HG03558 (cell line): ENCODE measurements at regions not wholly inside any gene's neighbourhood (a gene's known extent, or its start where the extent isn't known, plus 50 kb on each side); places are given as distances from the start of the nearest gene placed in this dataset.
"Not testable (repeated sequence)": the region's sequence is repeated elsewhere in the genome, so short reads cannot be mapped to it uniquely, and the experiment has no call there.

Experiments
- ATAC-seq: cut with Tn5 transposase; IDR thresholded peaks from one replicate; pipeline ENCODE4 v1.9.1; 2021; ENCODE audit warnings: moderate number of reproducible peaks; ENCODE audit not compliant: unreplicated experiment; ENCODE audit errors: extremely low read depth

DNA sequence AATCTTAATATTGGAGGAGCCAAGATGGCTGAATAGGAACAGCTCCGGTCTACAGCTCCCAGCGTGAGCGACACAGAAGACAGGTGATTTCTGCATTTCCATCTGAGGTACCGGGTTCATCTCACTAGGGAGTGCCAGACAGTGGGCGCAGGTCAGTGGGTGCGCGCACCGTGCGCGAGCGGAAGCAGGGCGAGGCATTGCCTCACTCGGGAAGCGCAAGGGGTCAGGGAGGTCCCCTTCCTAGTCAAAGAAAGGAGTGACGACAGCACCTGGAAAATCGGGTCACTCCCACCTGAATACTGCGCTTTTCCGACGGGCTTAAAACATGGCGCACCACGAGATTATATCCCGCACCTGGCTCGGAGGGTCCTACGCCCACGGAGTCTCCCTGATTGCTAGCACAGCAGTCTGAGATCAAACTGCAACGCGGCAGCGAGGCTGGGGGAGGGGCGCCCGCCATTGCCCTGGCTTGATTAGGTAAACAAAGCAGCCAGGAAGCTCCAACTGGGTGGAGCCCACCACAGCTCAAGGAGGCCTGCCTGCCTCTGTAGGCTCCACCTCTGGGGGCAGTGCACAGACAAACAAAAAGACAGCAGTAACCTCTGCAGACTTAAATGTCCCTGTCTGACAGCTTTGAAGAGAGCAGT, 383.9 kb upstream of the CDIN1 start:
- ATAC-seq, result not testable (repeated sequence)

DNA sequence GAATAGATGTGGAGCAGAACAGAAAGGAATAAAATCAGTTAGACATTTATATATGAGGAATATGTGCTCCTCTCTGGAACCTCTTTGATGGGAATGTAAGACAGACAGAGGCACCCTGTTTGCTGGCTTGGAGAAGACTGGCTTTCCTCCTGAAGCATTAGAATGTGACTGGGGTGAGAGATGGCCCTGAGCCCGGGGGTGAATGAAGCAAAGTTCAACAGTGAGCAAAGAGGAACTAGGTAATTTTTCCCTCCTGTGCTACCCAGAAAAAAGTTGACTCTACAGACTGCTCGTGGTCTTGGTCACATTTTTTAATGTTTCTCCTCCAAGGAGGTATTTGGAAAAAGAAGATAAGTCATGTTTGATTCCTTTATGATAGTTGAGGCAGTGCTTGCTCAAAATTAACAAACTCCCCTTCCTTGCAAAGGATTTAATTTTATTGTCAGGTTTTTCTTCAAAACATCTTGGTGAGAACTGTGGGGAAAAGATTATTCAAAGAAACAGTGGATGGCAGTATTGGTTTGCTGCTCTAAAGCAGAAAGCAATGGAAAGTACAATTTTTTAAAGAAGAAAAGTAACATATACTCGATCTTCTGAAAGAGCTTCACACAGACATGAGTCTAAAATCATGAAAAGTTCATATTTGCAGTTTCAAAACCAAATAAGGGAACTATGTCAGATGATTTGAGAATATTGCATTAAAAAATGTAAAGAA, 370.4 kb upstream of the CDIN1 start:
- ATAC-seq, result no peak

- no peak for ATAC-seq
These were observed 369.0 kb upstream of the CDIN1 start for GRCh38 chr15:36210426-36210825.

- no peak for ATAC-seq
These were observed 361.1 kb upstream of the CDIN1 start for GRCh38 chr15:36218322-36218721.

DNA sequence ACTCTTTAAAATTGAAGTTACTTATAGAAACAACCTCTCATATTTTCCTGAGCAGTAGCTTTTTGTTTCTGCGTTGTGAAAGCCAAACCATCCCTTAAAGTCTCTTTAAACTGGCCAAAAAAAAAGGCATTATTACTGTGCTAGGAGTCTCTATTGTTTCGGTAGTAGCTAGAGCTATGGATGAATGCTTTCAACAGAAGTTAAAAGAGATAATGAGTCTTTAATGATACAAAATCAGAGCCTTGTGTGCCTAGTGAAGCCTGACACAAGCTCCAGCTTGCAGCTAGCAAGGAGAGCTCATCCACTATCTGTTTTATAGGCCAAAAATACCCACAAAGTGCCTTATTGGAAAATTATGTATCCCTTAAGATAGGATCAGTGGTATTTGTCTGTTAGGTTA, 360.4 kb upstream of the CDIN1 start:
- ATAC-seq, result no peak

DNA sequence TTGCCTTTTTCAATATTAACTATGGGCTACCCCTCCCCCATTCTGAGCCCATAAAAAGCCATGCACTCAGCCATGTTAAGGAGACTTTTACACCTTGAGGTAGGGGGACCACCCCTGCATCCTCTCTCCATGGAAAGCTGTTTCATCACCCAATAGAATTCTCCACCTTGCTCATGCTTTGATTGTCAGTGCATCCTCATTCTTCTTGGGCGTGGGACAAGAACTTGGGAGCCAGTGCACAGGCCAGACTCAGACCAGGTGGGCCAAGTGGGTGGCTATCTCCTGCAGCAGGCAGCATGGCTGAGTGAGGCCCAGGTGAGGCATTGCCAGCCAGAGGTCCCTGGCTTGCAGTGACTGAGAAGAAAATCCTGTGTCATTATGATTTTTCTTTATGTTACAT, 357.4 kb upstream of the CDIN1 start:
- ATAC-seq, result no peak

GRCh38 chr15:36230776-36231175, 348.6 kb upstream of the CDIN1 start:
- ATAC-seq, result no peak

GRCh38 chr15:36232491-36232890, 346.9 kb upstream of the CDIN1 start:
- ATAC-seq, result no peak

DNA sequence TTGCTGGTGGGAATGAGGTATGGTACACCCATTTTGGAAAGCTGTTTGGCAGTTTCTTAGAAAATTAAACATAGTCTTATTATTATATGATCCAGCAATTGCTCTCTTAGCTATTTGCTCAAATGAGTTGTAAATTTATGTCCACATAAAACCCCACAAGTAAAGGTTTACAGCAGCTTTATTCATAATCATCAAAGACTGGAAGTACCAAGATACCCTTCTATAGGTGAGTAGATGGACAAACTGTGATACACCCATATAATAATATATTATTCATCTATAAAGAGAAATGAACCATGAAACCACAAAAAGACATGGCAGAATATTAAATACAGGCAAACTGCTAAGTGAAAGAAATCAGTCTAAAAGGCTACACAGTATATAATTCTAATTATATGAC, 344.7 kb upstream of the CDIN1 start:
- no peak for ATAC-seq

GRCh38 chr15:36235173-36235572, 344.3 kb upstream of the CDIN1 start:
- ATAC-seq, result no peak

GRCh38 chr15:36239509-36239908, 339.9 kb upstream of the CDIN1 start:
- no peak for ATAC-seq

DNA sequence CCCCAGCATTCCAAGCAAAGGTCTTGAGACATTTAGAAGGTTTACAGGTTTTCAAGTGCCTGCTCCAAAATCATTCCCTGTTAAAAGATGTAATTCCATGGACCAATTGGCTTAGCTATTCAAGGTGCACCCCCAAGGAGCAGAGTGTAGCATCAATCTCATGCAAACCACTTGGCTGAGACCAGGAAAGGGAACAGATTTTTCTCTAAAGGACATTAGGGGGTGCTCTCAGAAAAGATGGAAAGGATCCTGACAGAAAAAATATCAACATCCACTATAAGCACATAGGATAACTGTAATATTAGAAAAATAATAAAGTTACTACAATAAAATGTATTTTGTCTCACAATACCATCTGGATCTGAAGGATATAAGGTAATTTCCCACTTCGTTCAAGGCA, 328.0 kb upstream of the CDIN1 start:
- ATAC-seq, result no peak

DNA sequence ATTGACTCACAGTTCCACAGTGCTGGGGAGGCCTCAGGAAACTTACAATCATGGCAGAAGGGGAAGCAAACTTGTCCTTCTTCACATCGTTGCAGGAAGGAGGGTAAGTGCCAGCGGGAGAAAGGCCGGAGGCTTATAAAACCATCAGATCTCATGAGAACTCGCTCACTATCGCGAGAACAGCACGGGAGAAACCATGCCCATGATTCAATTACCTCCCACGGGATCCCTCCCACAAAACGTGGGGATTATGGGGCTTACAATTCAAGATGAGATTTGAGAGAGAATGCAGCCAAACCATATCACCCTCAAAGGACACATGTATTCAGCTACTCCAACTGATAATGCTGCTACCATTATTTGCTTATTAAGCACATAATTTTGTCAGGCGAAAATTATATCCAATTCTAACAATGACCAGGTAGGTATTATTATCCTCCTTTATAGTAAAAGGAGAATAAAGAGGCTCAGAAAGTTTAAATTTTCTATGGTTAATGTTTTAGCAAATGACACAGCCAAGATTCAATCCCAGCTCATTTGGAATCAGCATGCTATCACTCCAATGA, 327.2 kb upstream of the CDIN1 start:
- ATAC-seq, result no peak

DNA sequence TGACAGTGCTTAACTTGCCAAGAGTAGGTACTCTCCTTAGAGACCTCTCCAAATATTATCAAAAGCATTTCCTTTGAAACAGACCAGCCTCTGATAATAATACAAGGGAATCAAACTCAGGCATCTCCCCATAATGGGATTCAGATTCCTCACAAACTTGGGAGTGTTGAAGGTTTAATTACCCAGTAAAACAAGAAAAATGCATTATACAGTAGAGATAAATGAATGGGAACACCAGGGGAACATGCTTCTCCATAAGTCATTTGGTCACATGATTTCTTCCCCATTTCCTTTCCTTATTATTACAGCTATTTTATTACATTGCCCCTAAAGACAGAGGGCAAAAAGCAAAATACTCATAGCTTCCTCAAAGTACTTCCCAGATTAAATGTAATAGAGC, 325.0 kb upstream of the CDIN1 start:
- ATAC-seq, result no peak

GRCh38 chr15:36256404-36256807, 323.0 kb upstream of the CDIN1 start:
- ATAC-seq, result no peak

DNA sequence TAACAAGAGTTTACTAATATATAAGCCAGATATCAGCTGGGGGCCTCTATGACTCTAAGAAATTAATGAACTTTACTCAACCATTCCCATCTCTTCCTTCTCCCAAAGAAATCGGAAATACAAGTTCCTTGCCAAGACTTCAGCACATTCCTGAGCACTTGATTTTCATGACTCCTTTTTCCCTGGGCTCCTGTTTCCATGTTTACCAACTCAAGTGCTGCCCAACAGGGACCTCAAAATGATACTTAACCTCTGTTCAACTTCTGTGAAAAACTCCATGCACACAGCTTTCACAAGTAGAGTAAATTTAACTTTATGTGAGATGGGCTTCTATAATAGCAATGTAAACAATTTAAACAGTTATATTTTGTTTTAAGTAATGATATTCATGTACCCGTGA, 315.8 kb upstream of the CDIN1 start:
- no peak for ATAC-seq

DNA sequence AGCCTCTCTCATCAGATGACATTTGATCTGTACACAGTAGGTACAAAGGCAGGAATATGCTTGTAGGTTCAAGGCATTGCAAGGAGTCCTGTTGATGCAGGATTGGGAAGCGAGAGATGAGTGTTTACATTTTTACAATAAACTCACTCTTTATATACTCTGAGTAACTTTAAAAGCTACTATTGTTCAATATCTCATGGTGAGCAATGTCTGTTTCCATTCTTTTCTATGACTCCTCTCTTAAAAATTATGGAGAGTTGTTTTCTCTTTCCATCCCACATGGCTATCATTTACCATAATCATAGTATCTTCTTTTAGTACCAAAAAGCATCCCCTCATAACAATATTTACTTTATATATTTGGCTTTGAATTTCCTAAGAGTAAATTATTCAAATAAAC, 314.0 kb upstream of the CDIN1 start:
- ATAC-seq, result no peak

DNA sequence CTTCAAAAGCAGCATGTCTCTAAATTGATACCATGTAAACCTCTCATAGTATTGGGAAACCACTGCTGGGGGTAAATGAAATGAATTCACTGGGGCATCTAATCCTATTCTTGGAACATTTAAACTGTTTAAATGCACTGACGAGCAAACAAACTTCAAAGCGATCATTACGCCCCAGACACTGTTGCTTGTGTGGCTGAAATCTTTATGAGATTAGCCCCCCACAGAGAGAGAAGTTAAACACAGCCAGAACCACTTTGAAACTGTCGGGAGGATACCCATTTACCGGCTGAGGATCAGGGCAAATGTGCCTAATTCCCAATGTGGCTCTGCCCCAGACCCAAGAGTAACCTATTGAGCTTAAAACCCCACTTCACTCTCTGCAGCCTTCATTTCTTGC, 308.4 kb upstream of the CDIN1 start:
- no peak for ATAC-seq

DNA sequence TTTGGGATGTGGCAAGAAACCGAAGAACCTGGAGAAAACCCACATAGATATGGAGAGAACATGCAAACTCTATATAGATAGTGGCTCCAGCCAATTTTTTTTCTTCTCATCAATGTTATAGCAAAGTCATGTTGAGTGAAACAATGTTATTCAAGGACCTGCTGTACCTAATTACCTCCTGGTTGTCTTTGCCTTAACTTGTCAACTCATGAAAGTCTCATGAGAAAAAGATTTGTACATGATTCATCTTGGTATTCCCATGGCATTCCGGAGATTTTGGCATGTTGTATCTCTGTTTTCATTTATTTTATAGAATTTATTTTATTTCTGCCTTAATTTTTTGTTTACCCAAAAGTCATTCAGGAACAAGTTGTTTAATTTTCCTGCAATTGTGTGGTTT, 303.8 kb upstream of the CDIN1 start:
- no peak for ATAC-seq

GRCh38 chr15:36278219-36278618, 301.2 kb upstream of the CDIN1 start:
- no peak for ATAC-seq

GRCh38 chr15:36282821-36283220, 296.6 kb upstream of the CDIN1 start:
- no peak for ATAC-seq

- no peak for ATAC-seq
These were observed 294.5 kb upstream of the CDIN1 start for GRCh38 chr15:36284911-36285310.
